HG03064 (cell line): ENCODE measurements at regions not wholly inside any gene's neighbourhood (a gene's known extent, or its start where the extent isn't known, plus 50 kb on each side); places are given as distances from the start of the nearest gene placed in this dataset.

Source experiments
- ATAC-seq: cut with Tn5 transposase; IDR thresholded peaks from one replicate; pipeline ENCODE4 v1.9.1; 2021; ENCODE audit warnings: low read depth; ENCODE audit not compliant: unreplicated experiment

DNA sequence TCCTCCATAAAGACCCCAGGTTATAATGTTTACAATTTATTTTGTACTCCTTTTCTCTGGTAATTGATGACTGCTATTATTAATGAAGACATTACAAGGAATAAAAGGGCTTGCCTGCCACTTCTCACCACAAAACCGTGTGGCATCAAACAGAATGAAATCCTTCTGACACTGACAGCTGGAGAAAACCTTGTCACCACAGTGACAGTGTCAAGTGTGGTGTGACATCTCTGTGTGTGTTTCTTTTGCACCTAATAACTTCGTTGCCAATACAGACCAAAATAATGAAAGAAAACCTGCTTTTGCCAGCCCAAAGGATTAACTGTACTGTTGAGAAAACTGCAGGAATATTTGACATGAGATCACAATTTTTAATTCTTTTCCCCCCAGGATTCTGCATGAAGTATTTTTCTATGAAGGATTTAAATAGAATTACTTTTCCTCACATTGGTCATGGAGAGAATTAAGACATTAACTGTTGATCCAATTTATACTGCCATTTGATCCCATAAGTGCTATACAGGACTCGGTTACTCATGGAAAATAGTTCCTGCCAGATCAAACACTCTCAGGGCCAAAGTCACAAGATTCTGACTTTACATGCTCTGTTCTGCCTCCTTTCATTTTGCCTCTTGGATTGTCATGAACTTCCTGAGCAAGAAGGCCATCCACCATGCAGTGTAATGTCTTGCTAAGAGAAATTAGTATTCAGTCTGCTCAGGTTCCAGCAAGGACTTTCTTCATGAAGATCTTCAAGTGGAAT, 60.4 kb upstream of the IFNG-AS1 start:
- no peak for ATAC-seq

DNA sequence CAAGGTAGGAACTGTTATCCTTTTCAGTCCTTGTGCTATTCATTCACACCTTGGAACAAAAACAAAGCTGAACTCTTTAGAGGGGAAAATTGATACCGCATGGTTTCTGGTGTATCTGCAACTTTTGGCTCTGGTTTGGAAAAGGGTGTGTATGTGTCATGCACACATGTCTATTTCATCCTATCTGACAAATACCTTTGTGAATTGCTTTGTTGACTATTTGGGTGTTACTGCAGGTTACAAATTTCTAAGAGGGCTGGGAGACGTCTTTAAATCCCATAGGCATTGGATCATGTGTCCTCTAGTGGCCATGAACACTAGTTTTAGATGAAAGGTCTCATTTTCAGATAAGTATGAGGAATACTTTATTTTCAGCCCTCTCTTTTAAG, 59.9 kb upstream of the IFNG-AS1 start:
- ATAC-seq, result no peak

- ATAC-seq, result no peak
These were observed 51.4 kb upstream of the IFNG-AS1 start for GRCh38 chr12:67937822-67938221.
